GM12878 (cell line): ENCODE measurements at regions not wholly inside any gene's neighbourhood (a gene's known extent, or its start where the extent isn't known, plus 50 kb on each side); places are given as distances from the start of the nearest gene placed in this dataset.

Experiments
- ATAC-seq: fragments of 200-7000 bp; cut with Tn5 transposase; 3 replicates; pipeline ENCODE4 v1.9.1; 2020; ENCODE audit warnings: mild to moderate bottlenecking, moderate library complexity
- BruUV-seq: library from RNA; stranded (reverse); fragments of 400-500 nt; replicated peaks from 2 replicates; lab custom pipeline; 2021; lab: Mats Ljungman, UMichigan
- CTCF ChIA-PET: fragments of 300-600 bp; sonication (Branson Sonifier 250); formaldehyde crosslinking; extraction: SDS; loops from one replicate; lab custom pipeline; 2021; ENCODE audit warnings: inconsistent platforms; lab: Yijun Ruan, JAX
- POLR2A ChIA-PET: fragments of 350-600 bp; formaldehyde crosslinking; extraction: SDS; loops from one replicate; lab custom pipeline; 2021; ENCODE audit warnings: inconsistent platforms; lab: Charles Lee
- RAD21 ChIA-PET: fragments of 300-600 bp; sonication (Branson Sonifier 250); formaldehyde crosslinking; loops from one replicate; lab custom pipeline; 2023; ENCODE audit warnings: antibody characterized with exemption; ENCODE audit not compliant: unreplicated experiment; lab: Charles Lee
- SMC1A ChIA-PET: fragments of 300-600 bp; sonication (Branson Sonifier 250); formaldehyde crosslinking; loops from one replicate; lab custom pipeline; 2023; ENCODE audit not compliant: unreplicated experiment, uncharacterized antibody; lab: Charles Lee
- DNase-seq: peaks from one replicate; pipeline ENCODE4 v3.0.0-alpha.2; 2011; ENCODE audit warnings: low read depth, low spot score
- FAIRE-seq: peaks from 3 replicates; lab custom pipeline; 2011; peaks lifted over from hg19 to GRCh38; lab: Jason Lieb, UNC
- H2AFZ ChIP-seq: 2 replicates; pipeline ENCODE4 v1.6.0; 2011; ENCODE audit warnings: low read depth, low read length, control low read depth; ENCODE audit not compliant: control insufficient read depth
- H3K27ac ChIP-seq: 2 replicates; pipeline ENCODE4 v1.5.1; 2011; ENCODE audit warnings: control low read depth; ENCODE audit not compliant: control insufficient read depth, insufficient read depth
- H3K27me3 ChIP-seq, 2 experiments: replicated peaks in 1 of 2; 2 replicates each; pipeline versions ENCODE4 v1.6.0 to v1.6.1; 2011; ENCODE audit warnings: low read length in 1 of 2; ENCODE audit not compliant: control insufficient read depth in 2 of 2, insufficient read depth in 2 of 2
- H3K36me3 ChIP-seq, 2 experiments: 2 replicates each; pipeline ENCODE4 v1.5.1; 2011; ENCODE audit warnings: low read length in 1 of 2; ENCODE audit not compliant: control insufficient read depth in 2 of 2, insufficient read depth in 2 of 2
- H3K4me1 ChIP-seq: 2 replicates; pipeline ENCODE4 v1.6.1; 2011; ENCODE audit warnings: mild to moderate bottlenecking, low read length, moderate library complexity, mixed read lengths; ENCODE audit not compliant: control insufficient read depth, insufficient read depth
- H3K4me2 ChIP-seq: 2 replicates; pipeline ENCODE4 v1.6.0; 2011; ENCODE audit warnings: control low read depth; ENCODE audit not compliant: control insufficient read depth, insufficient read depth
- H3K4me3 ChIP-seq: fragments of 200-600 bp; sonication (generic); 2 replicates; pipeline ENCODE4 v1.5.1; 2016
- H3K79me2 ChIP-seq: 2 replicates; pipeline ENCODE4 v1.6.0; 2011; ENCODE audit warnings: low read length; ENCODE audit not compliant: control insufficient read depth, insufficient read depth
- H3K9ac ChIP-seq: 2 replicates; pipeline ENCODE4 v1.8.0; 2011; ENCODE audit warnings: low read length, control low read depth, mixed read lengths; ENCODE audit not compliant: control insufficient read depth, insufficient read depth
- H3K9me3 ChIP-seq: replicated peaks from 3 replicates; pipeline ENCODE4 v1.5.1; 2011; ENCODE audit warnings: mild to moderate bottlenecking, low read length; ENCODE audit not compliant: control insufficient read depth, insufficient read depth
- H4K20me1 ChIP-seq: 2 replicates; pipeline ENCODE4 v1.6.0; 2011; ENCODE audit not compliant: control insufficient read depth, insufficient read depth
- BACH1 ChIP-seq: fragments of 450-650 bp; IDR thresholded peaks from 2 replicates; pipeline ENCODE4 v1.6.1; 2017; ENCODE audit warnings: mild to moderate bottlenecking, borderline replicate concordance
- CREB1 ChIP-seq: IDR thresholded peaks from 2 replicates; pipeline ENCODE4 v1.6.1; 2012; ENCODE audit warnings: low read depth, mild to moderate bottlenecking, inconsistent platforms
- HCFC1 ChIP-seq: fragments of 150-350 bp; IDR thresholded peaks from 2 replicates; pipeline ENCODE4 v1.6.1; 2014; ENCODE audit warnings: low read length
- MYC ChIP-seq: IDR thresholded peaks from 2 replicates; pipeline ENCODE4 v1.6.1; 2011; ENCODE audit warnings: mild to moderate bottlenecking, low read length, moderate library complexity, inconsistent platforms; ENCODE audit not compliant: insufficient read depth, insufficient replicate concordance, insufficient read length, severe bottlenecking
- NFIC ChIP-seq: IDR thresholded peaks from 2 replicates; pipeline ENCODE4 v1.6.1; 2012; ENCODE audit warnings: low read depth, mild to moderate bottlenecking, inconsistent platforms, low read length, moderate library complexity
- TCF3 ChIP-seq: IDR thresholded peaks from 2 replicates; pipeline ENCODE4 v1.6.1; 2012; ENCODE audit warnings: low read depth, mild to moderate bottlenecking, low read length, borderline replicate concordance; ENCODE audit not compliant: insufficient read depth
- WGBS: methylation state at CpG from one replicate; pipeline ENCODE4 v1.1.6; 2016; ENCODE audit warnings: low lambda C conversion rate; ENCODE audit not compliant: insufficient replicate concordance, insufficient coverage; ENCODE audit errors: missing lambda C conversion rate; 5-methylcytosine and 5-hydroxymethylcytosine counted together
- in situ Hi-C: fragments of 300-500 bp; cut with MboI; formaldehyde crosslinking; loops from 9 replicates; pipeline ENCODE4 v1.14.3; 2018; ENCODE audit warnings: mixed read lengths
- intact Hi-C: fragments of 100-400 bp; cut with micrococcal nuclease; formaldehyde crosslinking; loops from one replicate; pipeline ENCODE4 v1.14.2; 2022; ENCODE audit not compliant: unreplicated experiment

- Histone ChIP-seq H3K9ac (no peak overlapping the region), H3K4me3 (no peak overlapping the region), H3K27ac (no peak overlapping the region), H3K9me3 (no peaks in the 10 kb centered on the region), H4K20me1 (no peaks in the 10 kb centered on the region), H3K4me1 (no peaks in the 10 kb centered on the region), H3K36me3 (no peaks in the 10 kb centered on the region), H2AFZ (no peak overlapping the region)
- FAIRE-seq (no peak), ATAC-seq (no peak)
- POLR2A ChIA-PET: no interaction called here
- intact Hi-C loops (no loop called here), in situ Hi-C loops (no loop called here)
- SMC1A ChIA-PET: no interaction called here
- RAD21 ChIA-PET: no interaction called here
- TF ChIP-seq MYC: no peak
- TF ChIP-seq TCF3: no peak
- TF ChIP-seq, all 136 proteins: peak for 0
- no peak for DNase-seq
- no TSS peak for BruUV-seq
- 0% methylated on average over 2 of the region's 2 CpGs for WGBS
- CTCF ChIA-PET: no interaction called here
- no peaks in the 10 kb centered on the region for H3K79me2 ChIP-seq
- no peak overlapping the region for H3K4me2 ChIP-seq
- H3K27me3 ChIP-seq: no peaks in the 10 kb centered on the region
Measured at GRCh38 chr17:69651921-69652320, 237.4 kb downstream of the MAP2K6 start.

- TF ChIP-seq CREB1: no peak
- TF ChIP-seq HCFC1: no peak
- no peak for TF ChIP-seq NFIC
- no peak for TF ChIP-seq BACH1
- no peaks in the 10 kb centered on the region for H3K27me3 ChIP-seq
- no peak overlapping the region for H2AFZ ChIP-seq
- DNase-seq (no peak), ATAC-seq (no peak), FAIRE-seq (no peak)
- WGBS: 14% methylated on average over 8 of the region's 8 CpGs
- no peaks in the 10 kb centered on the region for H3K36me3 ChIP-seq
- no peak overlapping the region for H3K4me3 ChIP-seq
- H3K4me2 ChIP-seq: no peak overlapping the region
- BruUV-seq: no TSS peak
- no peaks in the 10 kb centered on the region for H3K9me3 ChIP-seq
- H3K4me1 ChIP-seq: no peaks in the 10 kb centered on the region
- no peak overlapping the region for H3K27ac ChIP-seq
- ChIA-PET POLR2A (interaction anchor here (0.6 kb wide), 1 partner anchor 1403 kb away, joined by 4 read pairs; no protein-coding TSS in a partner anchor), SMC1A (interaction anchor here (1.3 kb wide), 1 partner anchor 9 kb away, joined by 4 read pairs; no protein-coding TSS in a partner anchor), RAD21 (no interaction called here), CTCF (no interaction called here)
- intact Hi-C loops: no loop called here
- no peak overlapping the region for H3K9ac ChIP-seq
- no peaks in the 10 kb centered on the region for H3K79me2 ChIP-seq
- in situ Hi-C loops: no loop called here
- H4K20me1 ChIP-seq: no peaks in the 10 kb centered on the region
Measured at GRCh38 chr17:69654981-69655855, 240.7 kb downstream of the MAP2K6 start.
